Spleen (tissue), 11 donors: ENCODE measurements at regions not wholly inside any gene's neighbourhood (a gene's known extent, or its start where the extent isn't known, plus 50 kb on each side); places are given as distances from the start of the nearest gene placed in this dataset.

ENCODE experiments used
- DNase-seq: peaks from one replicate; pipeline ENCODE4 v3.0.0-alpha.2; 2020
- H3K27ac ChIP-seq, 8 donors: fragments of 200-600 bp; sonication (generic) in 7 of 8; 1 replicate in 4 of 8; 2 replicates in 4 of 8; pipeline versions ENCODE4 v1.5.0 to v1.8.0; 2016 to 2021; ENCODE audit warnings: inconsistent platforms in 4 of 8, mild to moderate bottlenecking in 4 of 8, moderate library complexity in 1 of 8
- H3K27me3 ChIP-seq, 7 donors: fragments of 200-600 bp; sonication (generic) in 6 of 7; replicated peaks in 1 of 7; 1 replicate in 4 of 7; 2 replicates in 3 of 7; pipeline versions ENCODE4 v1.5.0 to v1.8.0; 2016 to 2021; ENCODE audit warnings: inconsistent platforms in 3 of 7, mild to moderate bottlenecking in 1 of 7
- H3K36me3 ChIP-seq, 6 donors: fragments of 200-600 bp; sonication (generic) in 5 of 6; 1 replicate in 4 of 6; 2 replicates in 2 of 6; pipeline versions ENCODE4 v1.5.0 to v1.8.0; 2016 to 2021; ENCODE audit warnings: inconsistent platforms in 2 of 6
- H3K4me1 ChIP-seq, 6 donors: fragments of 200-600 bp; sonication (generic) in 5 of 6; 1 replicate in 3 of 6; 2 replicates in 3 of 6; pipeline versions ENCODE4 v1.5.0 to v1.8.0; 2016 to 2021; ENCODE audit warnings: inconsistent platforms in 3 of 6
- H3K4me3 ChIP-seq, 8 donors: fragments of 200-600 bp; sonication (generic) in 7 of 8; 1 replicate in 4 of 8; 2 replicates in 4 of 8; pipeline versions ENCODE4 v1.5.0 to v1.8.0; 2016 to 2021; ENCODE audit warnings: inconsistent platforms in 4 of 8, mild to moderate bottlenecking in 4 of 8, moderate library complexity in 2 of 8
- H3K9me3 ChIP-seq, 8 donors: fragments of 200-600 bp; sonication (generic) in 7 of 8; 1 replicate in 4 of 8; 2 replicates in 4 of 8; pipeline versions ENCODE4 v1.5.0 to v1.8.0; 2016 to 2021; ENCODE audit warnings: inconsistent platforms in 4 of 8
- CTCF ChIP-seq, 11 experiments: fragments of 200-600 bp in 7 of 11; fragments of 450-650 bp in 4 of 11; sonication (generic) in 4 of 11; IDR thresholded peaks in 8 of 11; conservative IDR thresholded peaks in 3 of 11; 1 replicate in 7 of 11; 2 replicates in 4 of 11; pipeline versions ENCODE4 v1.4.0 to v1.8.0; 2016 to 2021; ENCODE audit warnings: antibody characterized with exemption in 11 of 11, inconsistent platforms in 4 of 11, mild to moderate bottlenecking in 1 of 11
- POLR2A ChIP-seq, 3 donors: fragments of 450-650 bp; IDR thresholded peaks; one replicate each; pipeline ENCODE4 v1.5.1; 2017; ENCODE audit warnings: antibody characterized with exemption in 3 of 3, mild to moderate bottlenecking in 1 of 3
- POLR2AphosphoS5 ChIP-seq, 3 donors: sonication (generic); formaldehyde crosslinking; IDR thresholded peaks; one replicate each; pipeline ENCODE4 v1.5.1; 2017; ENCODE audit warnings: antibody characterized with exemption in 3 of 3
- WGBS, 5 donors: extraction: QIAGEN DNeasy Blood & Tissue Kit in 3 of 5; methylation state at CpG; one replicate each; pipeline versions ENCODE4 v1.1.5 to v1.1.7; 2013 to 2018; 5-methylcytosine and 5-hydroxymethylcytosine counted together
- intact Hi-C: fragments of 100-400 bp; cut with DNase I; formaldehyde crosslinking; loops from one replicate; pipeline ENCODE4 v1.15.0; 2023; ENCODE audit warnings: low total_unique reads
- donor health status: healthy with polysubstance abuse.
- donor health status: DM: no; HTN: no; CAD: no; lungs with moderate emphysema.
- donor health status: DM: no; HTN: no; CAD: no.
- donor health status: Bipolar disorder and iron deficiency.
- donor health status: healthy.
- donor health status: DM: no; HTN: no; CAD: no.
- donor health status: DM: yes; HTN: yes; CAD: no.

GRCh38 chr1:172936088-172936645, 114.6 kb downstream of the TNFSF18 start:
- Histone ChIP-seq H3K27ac (peak overlapping the region in 2 of 8 donors; percentile 17 to 70), H3K4me1 (peaks cover 7 to 29% (median 15%) of the 10 kb centered on the region in 6 donors), H3K36me3 (no peaks in the 10 kb centered on the region), H3K27me3 (no peaks in the 10 kb centered on the region), H3K9me3 (no peaks in the 10 kb centered on the region), H3K4me3 (no peak overlapping the region)
- TF ChIP-seq POLR2AphosphoS5 (IDR thresholded peaks at IDR 0.05) (no peak), POLR2A (IDR thresholded peaks at IDR 0.05) (no peak), CTCF (IDR thresholded peaks at IDR 0.05 in 8 of 11, conservative IDR thresholded peaks at IDR 0.05 in 3 of 11) (no peak)
- intact Hi-C loops: no loop called here
- DNase-seq: no peak
- WGBS, 5 donors: 63 to 74% (median 65%) methylated on average over 3 of the region's 3 CpGs

- DNase-seq: no peak
- H3K4me1 ChIP-seq: peaks cover 7 to 32% (median 15%) of the 10 kb centered on the region in 6 donors
- H3K9me3 ChIP-seq: peaks cover 0 to 5% (median 0%) of the 10 kb centered on the region in 8 donors
- no peak overlapping the region for H3K4me3 ChIP-seq
- no peaks in the 10 kb centered on the region for H3K27me3 ChIP-seq
- intact Hi-C loops: no loop called here
- no peak overlapping the region for H3K27ac ChIP-seq
- no peaks in the 10 kb centered on the region for H3K36me3 ChIP-seq
- TF ChIP-seq POLR2A (IDR thresholded peaks at IDR 0.05) (no peak), POLR2AphosphoS5 (IDR thresholded peaks at IDR 0.05) (no peak), CTCF (IDR thresholded peaks at IDR 0.05 in 8 of 11, conservative IDR thresholded peaks at IDR 0.05 in 3 of 11) (no peak)
Measured at GRCh38 chr1:172938681-172939080, 112.1 kb downstream of the TNFSF18 start.

- Histone ChIP-seq H3K36me3 (no peaks in the 10 kb centered on the region), H3K9me3 (peaks cover 0 to 5% (median 0%) of the 10 kb centered on the region in 8 donors), H3K4me1 (peaks cover 4 to 24% (median 10%) of the 10 kb centered on the region in 6 donors), H3K27ac (peak overlapping the region in 1 of 8 donors; percentile 24), H3K27me3 (no peaks in the 10 kb centered on the region), H3K4me3 (no peak overlapping the region)
- intact Hi-C loops: no loop called here
- no peak for DNase-seq
- WGBS, 5 donors: 44 to 62% (median 58%) methylated on average over 4 of the region's 4 CpGs
- TF ChIP-seq POLR2AphosphoS5 (IDR thresholded peaks at IDR 0.05): no peak
- no peak for TF ChIP-seq CTCF (IDR thresholded peaks at IDR 0.05 in 8 of 11, conservative IDR thresholded peaks at IDR 0.05 in 3 of 11)
Measured at GRCh38 chr1:172939475-172939874, 111.3 kb downstream of the TNFSF18 start.

GRCh38 chr1:172940174-172940855, 110.4 kb downstream of the TNFSF18 start:
- TF ChIP-seq POLR2AphosphoS5 (IDR thresholded peaks at IDR 0.05) (no peak), CTCF (IDR thresholded peaks at IDR 0.05 in 8 of 11, conservative IDR thresholded peaks at IDR 0.05 in 3 of 11) (no peak), POLR2A (IDR thresholded peaks at IDR 0.05) (no peak)
- no peak for DNase-seq
- H3K4me3 ChIP-seq: no peak overlapping the region
- intact Hi-C loops: no loop called here
- H3K9me3 ChIP-seq: peaks cover 0 to 5% (median 0%) of the 10 kb centered on the region in 8 donors
- no peaks in the 10 kb centered on the region for H3K36me3 ChIP-seq
- peak overlapping the region in 5 of 8 donors; percentile 12 to 32 (median 16) for H3K27ac ChIP-seq
- no peaks in the 10 kb centered on the region for H3K27me3 ChIP-seq
- 69 to 90% (median 75%) methylated on average over 5 of the region's 5 CpGs for WGBS, 5 donors
- peaks cover 0 to 18% (median 8%) of the 10 kb centered on the region in 6 donors for H3K4me1 ChIP-seq
